ENCODE measurements at regions not wholly inside any gene's neighbourhood (a gene's known extent, or its start where the extent isn't known, plus 50 kb on each side); places are given as distances from the start of the nearest gene placed in this dataset.

DNA sequence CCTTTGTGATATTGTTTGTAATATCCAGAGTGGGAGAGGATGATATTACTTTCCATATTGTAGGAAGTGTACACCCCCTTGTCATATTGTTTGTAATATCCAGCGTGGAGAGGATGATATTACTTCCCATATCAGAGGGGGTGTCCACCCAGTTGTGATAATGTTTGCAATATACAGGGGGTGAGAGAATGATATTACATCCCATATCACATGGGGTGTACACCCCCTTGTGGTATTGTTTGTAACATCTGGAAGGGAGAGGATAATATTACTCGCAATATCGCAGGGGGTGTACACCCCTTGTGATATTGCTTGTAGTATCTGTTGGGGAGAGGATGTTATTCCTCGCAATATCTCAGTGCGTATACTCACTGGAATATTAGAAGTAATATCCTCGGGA lies 61.5 kb downstream of the PRSS23 start:
- FAIRE-seq (no peak), DNase-seq (no peak)
- Histone ChIP-seq H3K9me3 (ENCODE audit: control insufficient read depth in 2 of 2, insufficient read depth in 1 of 2, low read depth in 1 of 2, low read length in 1 of 2) (no peaks in the 10 kb centered on the region), H3K36me3 (ENCODE audit: control insufficient read depth in 3 of 3, insufficient read depth in 2 of 3, low read depth in 1 of 3, low read length in 3 of 3) (no peaks in the 10 kb centered on the region), H3K4me1 (ENCODE audit: control insufficient read depth in 3 of 3, insufficient read depth in 2 of 3, low read depth in 1 of 3, low read length in 2 of 3) (no peaks in the 10 kb centered on the region), H3K27me3 (ENCODE audit: control insufficient read depth in 3 of 3, insufficient read depth in 3 of 3, low read length in 3 of 3) (no peaks in the 10 kb centered on the region), H3K4me3 (ENCODE audit: low read depth in 1 of 3, low read length in 3 of 3) (no peak overlapping the region), H3K27ac (ENCODE audit: low read depth in 1 of 3, low read length in 2 of 3) (no peak overlapping the region)
- WGBS, 3 donors = 78 to 89% (median 88%) methylated on average over 6 of the region's 6 CpGs

- WGBS, 3 donors = 41 to 57% (median 47%) methylated on average over 2 of the region's 2 CpGs
- no peak for FAIRE-seq
- Histone ChIP-seq H3K36me3 (ENCODE audit: control insufficient read depth in 3 of 3, insufficient read depth in 2 of 3, low read depth in 1 of 3, low read length in 3 of 3) (no peaks in the 10 kb centered on the region), H3K9me3 (ENCODE audit: control insufficient read depth in 2 of 2, insufficient read depth in 1 of 2, low read depth in 1 of 2, low read length in 1 of 2) (no peaks in the 10 kb centered on the region), H3K4me1 (ENCODE audit: control insufficient read depth in 3 of 3, insufficient read depth in 2 of 3, low read depth in 1 of 3, low read length in 2 of 3) (no peaks in the 10 kb centered on the region), H3K4me3 (ENCODE audit: low read depth in 1 of 3, low read length in 3 of 3) (no peak overlapping the region), H3K27ac (ENCODE audit: low read depth in 1 of 3, low read length in 2 of 3) (no peak overlapping the region), H3K27me3 (ENCODE audit: control insufficient read depth in 3 of 3, insufficient read depth in 3 of 3, low read length in 3 of 3) (no peaks in the 10 kb centered on the region)
- no peak for DNase-seq
These were observed 63.1 kb downstream of the PRSS23 start for GRCh38 chr11:86863476-86863875.

DNA sequence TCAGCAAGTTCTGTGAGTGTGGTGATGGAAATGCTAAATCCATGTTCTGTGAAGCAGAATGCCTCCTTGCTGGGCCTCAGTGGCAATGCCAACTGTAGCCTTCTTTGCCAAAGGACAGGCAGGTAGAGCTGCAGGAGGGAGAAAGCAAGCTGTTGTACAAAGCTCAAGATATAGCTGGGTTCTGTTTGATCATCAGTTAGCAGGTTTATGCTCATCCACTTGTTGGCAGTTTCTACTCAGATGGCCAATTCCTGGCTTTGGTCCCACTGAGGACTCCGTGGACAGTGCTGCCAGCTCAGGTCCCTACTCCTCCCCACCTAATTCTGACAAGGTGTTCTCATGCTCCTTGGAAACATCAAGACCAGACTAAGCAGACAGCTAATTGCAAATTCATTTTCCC lies 65.1 kb downstream of the PRSS23 start:
- FAIRE-seq = no peak
- H3K9me3 ChIP-seq (ENCODE audit: control insufficient read depth in 2 of 2, insufficient read depth in 1 of 2, low read depth in 1 of 2, low read length in 1 of 2) = no peaks in the 10 kb centered on the region
- H3K4me3 ChIP-seq (ENCODE audit: low read depth in 1 of 3, low read length in 3 of 3) = no peak overlapping the region
- no peaks in the 10 kb centered on the region for H3K4me1 ChIP-seq (ENCODE audit: control insufficient read depth in 3 of 3, insufficient read depth in 2 of 3, low read depth in 1 of 3, low read length in 2 of 3)
- H3K36me3 ChIP-seq (ENCODE audit: control insufficient read depth in 3 of 3, insufficient read depth in 2 of 3, low read depth in 1 of 3, low read length in 3 of 3) = no peaks in the 10 kb centered on the region
- WGBS, 3 donors = 80 to 88% (median 84%) methylated on average over 1 of the region's 1 CpG
- DNase-seq = no peak
- no peak overlapping the region for H3K27ac ChIP-seq (ENCODE audit: low read depth in 1 of 3, low read length in 2 of 3)
- no peaks in the 10 kb centered on the region for H3K27me3 ChIP-seq (ENCODE audit: control insufficient read depth in 3 of 3, insufficient read depth in 3 of 3, low read length in 3 of 3)

- Histone ChIP-seq H3K27me3 (ENCODE audit: control insufficient read depth in 3 of 3, insufficient read depth in 3 of 3, low read length in 3 of 3) (no peaks in the 10 kb centered on the region), H3K27ac (ENCODE audit: low read depth in 1 of 3, low read length in 2 of 3) (no peak overlapping the region), H3K4me3 (ENCODE audit: low read depth in 1 of 3, low read length in 3 of 3) (no peak overlapping the region), H3K9me3 (ENCODE audit: control insufficient read depth in 2 of 2, insufficient read depth in 1 of 2, low read depth in 1 of 2, low read length in 1 of 2) (no peaks in the 10 kb centered on the region), H3K4me1 (ENCODE audit: control insufficient read depth in 3 of 3, insufficient read depth in 2 of 3, low read depth in 1 of 3, low read length in 2 of 3) (no peaks in the 10 kb centered on the region), H3K36me3 (ENCODE audit: control insufficient read depth in 3 of 3, insufficient read depth in 2 of 3, low read depth in 1 of 3, low read length in 3 of 3) (no peaks in the 10 kb centered on the region)
- FAIRE-seq (no peak), DNase-seq (no peak)
- WGBS, 3 donors = 44 to 56% (median 54%) methylated on average over 6 of the region's 6 CpGs
These were observed 69.2 kb downstream of the PRSS23 start for GRCh38 chr11:86869531-86869930.

GRCh38 chr11:86869966-86870570 lies 69.7 kb downstream of the PRSS23 start:
- Histone ChIP-seq H3K27ac (ENCODE audit: low read depth in 1 of 3, low read length in 2 of 3) (no peak overlapping the region), H3K27me3 (ENCODE audit: control insufficient read depth in 3 of 3, insufficient read depth in 3 of 3, low read length in 3 of 3) (no peaks in the 10 kb centered on the region), H3K36me3 (ENCODE audit: control insufficient read depth in 3 of 3, insufficient read depth in 2 of 3, low read depth in 1 of 3, low read length in 3 of 3) (no peaks in the 10 kb centered on the region), H3K4me3 (ENCODE audit: low read depth in 1 of 3, low read length in 3 of 3) (peak overlapping the region in 1 of 3 donors; percentile 8), H3K4me1 (ENCODE audit: control insufficient read depth in 3 of 3, insufficient read depth in 2 of 3, low read depth in 1 of 3, low read length in 2 of 3) (no peaks in the 10 kb centered on the region), H3K9me3 (ENCODE audit: control insufficient read depth in 2 of 2, insufficient read depth in 1 of 2, low read depth in 1 of 2, low read length in 1 of 2) (no peaks in the 10 kb centered on the region)
- FAIRE-seq = no peak
- WGBS, 3 donors = 31 to 35% (median 33%) methylated on average over 6 of the region's 6 CpGs
- DNase-seq = peak; percentile 34 to 57

- Histone ChIP-seq H3K27me3 (ENCODE audit: control insufficient read depth in 3 of 3, insufficient read depth in 3 of 3, low read length in 3 of 3) (no peaks in the 10 kb centered on the region), H3K4me1 (ENCODE audit: control insufficient read depth in 3 of 3, insufficient read depth in 2 of 3, low read depth in 1 of 3, low read length in 2 of 3) (no peaks in the 10 kb centered on the region), H3K4me3 (ENCODE audit: low read depth in 1 of 3, low read length in 3 of 3) (no peak overlapping the region), H3K36me3 (ENCODE audit: control insufficient read depth in 3 of 3, insufficient read depth in 2 of 3, low read depth in 1 of 3, low read length in 3 of 3) (no peaks in the 10 kb centered on the region), H3K27ac (ENCODE audit: low read depth in 1 of 3, low read length in 2 of 3) (no peak overlapping the region), H3K9me3 (ENCODE audit: control insufficient read depth in 2 of 2, insufficient read depth in 1 of 2, low read depth in 1 of 2, low read length in 1 of 2) (no peaks in the 10 kb centered on the region)
- WGBS, 3 donors = 81 to 88% (median 85%) methylated on average over 2 of the region's 2 CpGs
- DNase-seq (no peak), FAIRE-seq (no peak)
These were observed 73.3 kb downstream of the PRSS23 start for GRCh38 chr11:86873573-86874083.

- Histone ChIP-seq H3K27me3 (ENCODE audit: control insufficient read depth in 3 of 3, insufficient read depth in 3 of 3, low read length in 3 of 3) (no peaks in the 10 kb centered on the region), H3K4me3 (ENCODE audit: low read depth in 1 of 3, low read length in 3 of 3) (no peak overlapping the region), H3K36me3 (ENCODE audit: control insufficient read depth in 3 of 3, insufficient read depth in 2 of 3, low read depth in 1 of 3, low read length in 3 of 3) (no peaks in the 10 kb centered on the region), H3K4me1 (ENCODE audit: control insufficient read depth in 3 of 3, insufficient read depth in 2 of 3, low read depth in 1 of 3, low read length in 2 of 3) (no peaks in the 10 kb centered on the region), H3K9me3 (ENCODE audit: control insufficient read depth in 2 of 2, insufficient read depth in 1 of 2, low read depth in 1 of 2, low read length in 1 of 2) (no peaks in the 10 kb centered on the region), H3K27ac (ENCODE audit: low read depth in 1 of 3, low read length in 2 of 3) (no peak overlapping the region)
- DNase-seq (no peak), FAIRE-seq (no peak)
- WGBS, 3 donors = 72 to 82% (median 73%) methylated on average over 6 of the region's 6 CpGs
These were observed 74.1 kb downstream of the PRSS23 start for GRCh38 chr11:86874304-86875056.

DNA sequence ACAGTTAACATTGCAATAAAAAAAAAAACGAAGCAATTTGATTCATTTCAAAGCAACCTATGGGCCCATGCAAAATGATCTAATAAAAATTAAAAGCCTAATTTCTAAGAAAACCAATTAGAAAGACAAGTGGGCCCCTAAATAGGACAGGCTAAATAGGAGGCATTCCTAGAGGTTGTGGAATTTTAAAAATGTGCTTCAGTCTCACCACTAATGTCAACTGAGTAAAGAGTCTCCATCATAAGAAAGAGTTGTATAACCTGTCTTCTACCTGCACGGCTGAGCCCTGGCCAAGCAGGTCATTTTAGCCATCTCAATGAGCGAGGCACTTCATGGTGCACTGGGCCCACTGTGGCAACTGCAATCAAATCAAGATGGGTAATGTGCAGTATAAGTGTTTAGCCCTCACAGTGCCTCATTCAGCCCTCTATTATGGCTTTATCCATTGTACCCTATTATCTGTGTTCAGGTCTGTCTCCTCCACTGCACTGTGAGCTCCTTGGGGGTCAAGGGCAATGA lies 76.4 kb downstream of the PRSS23 start:
- Histone ChIP-seq H3K9me3 (ENCODE audit: control insufficient read depth in 2 of 2, insufficient read depth in 1 of 2, low read depth in 1 of 2, low read length in 1 of 2) (no peaks in the 10 kb centered on the region), H3K4me1 (ENCODE audit: control insufficient read depth in 3 of 3, insufficient read depth in 2 of 3, low read depth in 1 of 3, low read length in 2 of 3) (no peaks in the 10 kb centered on the region), H3K27me3 (ENCODE audit: control insufficient read depth in 3 of 3, insufficient read depth in 3 of 3, low read length in 3 of 3) (no peaks in the 10 kb centered on the region), H3K27ac (ENCODE audit: low read depth in 1 of 3, low read length in 2 of 3) (no peak overlapping the region), H3K36me3 (ENCODE audit: control insufficient read depth in 3 of 3, insufficient read depth in 2 of 3, low read depth in 1 of 3, low read length in 3 of 3) (no peaks in the 10 kb centered on the region), H3K4me3 (ENCODE audit: low read depth in 1 of 3, low read length in 3 of 3) (no peak overlapping the region)
- WGBS, 3 donors = 77 to 87% (median 87%) methylated on average over 3 of the region's 3 CpGs
- DNase-seq (no peak), FAIRE-seq (no peak)
